GM21528 (cell line): ENCODE measurements at regions not wholly inside any gene's neighbourhood (a gene's known extent, or its start where the extent isn't known, plus 50 kb on each side); places are given as distances from the start of the nearest gene placed in this dataset.

ENCODE experiments used
- ATAC-seq: cut with Tn5 transposase; IDR thresholded peaks from one replicate; pipeline ENCODE4 v1.9.1; 2021; ENCODE audit warnings: mild to moderate bottlenecking, moderate library complexity; ENCODE audit not compliant: unreplicated experiment, low FRiP score

DNA sequence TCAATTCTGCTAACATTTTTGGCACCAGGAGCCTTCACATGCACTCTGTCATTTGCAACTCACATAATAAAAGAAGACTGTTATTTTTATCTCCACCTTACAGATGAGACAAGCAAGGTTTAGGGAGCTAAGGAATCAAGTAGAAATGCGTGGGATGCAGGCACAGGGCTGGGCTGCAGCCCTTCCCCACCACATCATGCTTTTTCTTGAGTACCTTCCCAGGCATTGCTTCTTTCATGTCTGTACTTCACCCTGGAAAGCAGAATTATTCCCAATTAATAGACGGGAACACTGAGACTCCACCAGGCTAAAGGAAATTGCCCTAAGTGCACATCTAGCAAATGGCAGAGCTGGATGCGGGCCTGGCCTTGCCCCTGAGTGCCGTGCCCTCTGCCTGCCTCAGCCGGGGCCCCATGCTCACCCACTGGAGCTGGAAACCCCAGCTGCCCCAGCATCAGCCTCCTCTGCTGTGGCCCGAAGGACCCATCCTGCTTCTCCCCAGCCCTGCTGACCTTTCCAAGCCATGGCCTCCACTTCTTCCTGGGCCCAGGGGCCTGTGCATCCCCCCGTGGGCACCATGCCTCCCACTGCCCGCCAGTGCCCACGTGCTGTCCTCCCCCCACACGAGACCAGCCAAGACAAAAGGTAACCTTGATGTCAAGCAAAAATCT is 257.5 kb downstream of the TOMM20 start:
- no peak for ATAC-seq

DNA sequence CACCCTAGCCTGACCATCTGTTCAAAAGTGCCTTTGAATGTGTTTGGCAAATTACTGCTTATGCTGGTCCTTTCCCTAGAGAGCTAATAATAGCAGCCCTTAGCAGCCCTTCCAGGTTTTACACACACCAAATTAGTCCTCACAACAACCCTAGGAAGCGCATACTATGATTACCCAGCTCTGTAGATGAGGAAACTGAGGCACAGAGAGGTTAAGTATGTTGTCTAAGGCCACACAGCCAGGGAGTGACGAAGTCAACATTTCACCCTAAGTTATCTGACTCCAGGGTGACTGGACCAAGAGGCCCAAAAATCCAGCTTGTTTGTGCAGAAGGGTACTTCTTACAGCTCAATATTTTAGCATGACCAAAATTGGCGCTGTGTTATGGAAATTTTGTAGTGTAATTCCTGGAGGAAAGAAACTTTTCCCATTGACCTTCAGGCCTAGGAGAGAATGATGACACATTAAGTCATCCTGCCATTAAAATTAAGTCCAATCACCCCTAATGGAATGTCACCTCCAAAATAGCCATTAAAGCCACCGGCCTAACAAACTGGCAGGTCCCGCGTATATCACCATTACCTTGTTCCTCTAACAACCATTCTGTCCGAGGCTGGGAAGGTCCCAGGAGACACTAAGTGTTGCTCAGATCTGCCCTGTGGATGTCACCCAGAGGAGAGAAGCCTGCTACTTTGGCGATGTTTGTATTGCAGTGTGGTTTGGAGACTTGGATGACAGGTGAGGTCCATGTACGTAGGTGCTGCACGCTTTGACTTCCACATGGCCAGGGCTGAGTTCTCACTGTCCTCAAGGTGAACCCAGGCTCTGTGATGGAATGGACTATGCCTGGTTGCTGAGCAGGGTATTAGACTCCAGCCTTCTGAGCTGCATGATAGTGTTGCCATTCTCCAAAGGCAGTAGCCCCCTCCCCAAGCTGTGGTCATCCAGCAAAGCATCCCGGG is 258.3 kb downstream of the TOMM20 start:
- ATAC-seq, result no peak

DNA sequence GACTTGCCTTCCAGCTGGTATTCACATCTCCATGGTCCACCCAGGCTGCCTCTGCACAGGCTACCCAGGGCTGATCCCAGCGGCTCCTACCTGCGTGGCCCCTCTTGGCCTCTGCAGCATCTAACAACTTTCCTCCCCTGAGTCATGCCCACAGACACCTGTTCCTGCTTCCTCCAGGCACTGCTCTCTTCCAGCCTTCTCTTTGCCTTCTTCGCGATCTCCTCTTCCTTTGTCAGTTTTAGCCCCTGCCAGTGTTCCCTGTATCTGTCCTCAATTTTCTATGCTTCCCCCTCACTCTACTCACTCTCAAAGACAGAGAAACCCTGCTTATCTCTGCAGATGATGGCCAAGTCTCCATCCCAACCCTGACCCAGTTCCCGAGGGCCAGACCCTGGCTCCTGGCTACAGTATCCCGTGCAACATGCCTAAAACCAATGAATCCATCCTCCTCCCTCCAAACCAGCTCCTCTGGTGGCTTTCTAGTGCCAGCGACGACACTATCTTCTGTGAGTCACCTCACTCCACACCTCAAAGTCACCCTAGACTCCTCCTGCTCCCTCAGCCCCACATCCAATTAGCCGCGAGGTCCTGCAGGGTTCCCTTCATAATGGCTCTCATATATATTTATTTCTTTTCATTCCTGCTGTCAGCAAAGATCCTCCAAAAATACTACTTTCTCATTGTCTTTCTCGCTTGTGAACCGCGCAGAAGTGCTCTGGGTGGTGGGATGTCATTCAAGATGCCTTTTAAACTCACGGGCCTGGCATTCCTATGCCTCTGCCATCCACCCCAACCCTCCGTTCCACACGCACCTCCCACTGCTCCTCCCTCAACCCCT is 259.2 kb downstream of the TOMM20 start:
- ATAC-seq, result no peak

DNA sequence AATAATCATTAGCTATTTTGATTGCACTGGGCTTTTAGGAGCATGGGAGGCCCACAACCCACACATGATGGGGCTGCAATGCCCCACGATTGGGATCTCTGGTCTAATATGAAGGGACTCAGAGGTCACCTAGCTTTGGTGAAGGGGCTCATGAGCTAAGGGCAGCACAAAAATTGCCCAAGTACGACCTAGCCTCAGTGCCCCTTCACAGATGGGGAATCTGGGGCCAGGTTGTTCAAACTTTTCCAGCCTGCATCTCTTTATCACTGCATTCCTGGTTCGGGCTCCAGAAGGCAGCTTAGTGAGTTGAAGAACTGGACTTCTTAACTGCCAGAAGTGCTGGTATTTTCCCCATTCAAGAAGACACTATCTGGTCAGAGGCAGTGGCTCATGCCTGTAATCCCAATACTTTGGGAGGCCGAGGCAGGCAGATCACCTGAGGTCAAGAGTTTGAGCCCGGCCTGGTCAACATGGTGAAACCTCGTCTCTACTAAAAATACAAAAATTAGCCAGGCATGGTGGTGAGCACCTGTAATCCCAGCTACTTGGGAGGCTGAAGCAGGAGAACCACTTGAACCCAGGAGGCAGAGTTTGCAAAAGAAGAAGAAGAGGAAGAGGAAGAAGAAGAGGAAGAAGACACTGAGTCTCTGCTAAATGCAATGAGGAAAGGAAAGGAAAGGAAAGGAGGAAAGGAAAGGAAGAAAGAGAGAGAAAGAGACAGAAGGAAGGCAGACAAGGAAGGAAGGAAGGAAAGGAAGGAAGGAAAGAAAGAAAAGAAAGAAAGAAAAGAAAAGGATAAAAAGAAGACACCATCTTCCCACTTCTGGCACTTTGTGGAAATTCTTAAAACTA is 258.5 kb upstream of the IRF2BP2 start:
- ATAC-seq, result no peak

DNA sequence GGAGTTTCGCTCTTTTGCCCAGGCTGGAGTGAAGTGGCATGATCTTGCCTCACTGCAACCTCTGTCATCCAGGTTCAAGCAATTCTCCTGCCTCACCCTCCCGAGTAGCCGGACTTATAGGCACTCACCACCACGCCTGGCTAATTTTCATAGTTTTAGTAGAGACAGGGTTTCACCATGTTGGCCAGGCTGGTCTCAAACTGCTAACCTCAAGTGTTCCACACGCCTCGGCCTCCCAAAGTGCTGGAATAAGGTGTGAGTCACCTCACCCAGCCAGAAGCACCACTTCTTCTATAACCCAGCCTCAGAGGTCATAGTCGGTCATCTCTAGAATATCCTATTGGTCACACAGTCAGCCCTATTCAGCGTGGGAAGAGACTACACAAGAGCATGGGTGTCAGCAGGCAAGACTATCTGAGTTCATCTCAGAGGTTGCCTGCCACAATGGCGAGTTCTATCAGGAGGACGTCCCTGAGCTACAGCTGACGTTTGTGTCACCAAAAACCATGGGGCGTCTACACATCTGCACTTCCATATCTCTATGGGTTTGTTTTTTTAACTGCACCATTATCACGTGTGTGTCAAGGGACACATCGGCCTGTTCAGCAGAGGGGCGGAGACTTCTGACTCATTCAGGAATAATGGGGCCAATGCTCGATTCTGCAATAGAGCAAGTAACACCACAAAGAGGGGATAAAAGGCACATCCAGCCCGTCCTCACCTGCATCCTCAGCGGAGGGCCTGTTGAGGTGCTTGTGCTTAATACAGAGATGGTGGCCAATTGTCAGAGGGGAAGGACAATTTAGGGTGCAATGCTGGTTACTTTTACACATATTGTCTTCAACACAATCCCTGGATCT is 256.3 kb upstream of the IRF2BP2 start:
- no peak for ATAC-seq

DNA sequence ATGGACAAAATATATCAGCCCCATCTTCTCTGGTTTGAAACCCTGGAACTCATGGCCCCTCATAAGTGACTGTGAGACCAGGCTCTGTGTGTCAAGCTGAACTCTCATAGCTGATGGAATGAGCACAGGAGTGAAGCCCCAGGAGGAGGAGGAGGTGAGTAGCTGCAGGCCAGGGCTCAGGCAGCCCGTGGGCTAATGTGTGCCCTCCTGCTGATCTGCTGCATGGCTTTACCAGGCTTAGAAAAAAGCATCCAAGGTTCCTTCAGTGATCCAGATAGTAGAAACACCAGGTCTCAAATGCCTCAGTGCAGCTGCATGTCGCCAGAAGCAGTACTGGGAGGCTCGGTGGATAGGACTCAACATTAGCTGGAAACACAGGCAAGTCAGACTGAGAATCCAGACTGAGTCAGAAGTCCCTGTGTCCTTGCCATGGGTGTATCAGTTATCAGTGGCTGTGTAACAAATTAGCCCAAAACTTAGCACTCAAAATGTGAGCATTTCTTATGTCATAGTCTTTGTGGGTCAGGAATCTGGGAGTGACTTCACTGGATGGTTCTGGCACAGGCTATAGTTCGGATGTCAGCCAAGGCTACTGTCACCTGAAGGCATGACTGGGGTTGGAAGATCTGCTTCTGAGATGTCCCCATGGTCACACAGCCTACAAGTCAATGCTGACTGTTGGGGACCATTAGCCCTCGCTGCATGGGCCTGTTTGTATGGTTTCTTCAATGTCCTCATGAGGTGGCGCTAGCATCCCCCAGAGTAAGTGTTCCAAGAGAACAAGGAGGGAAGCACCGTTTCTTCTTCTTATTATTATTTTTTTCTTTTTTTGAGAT is 255.4 kb upstream of the IRF2BP2 start:
- no peak for ATAC-seq

DNA sequence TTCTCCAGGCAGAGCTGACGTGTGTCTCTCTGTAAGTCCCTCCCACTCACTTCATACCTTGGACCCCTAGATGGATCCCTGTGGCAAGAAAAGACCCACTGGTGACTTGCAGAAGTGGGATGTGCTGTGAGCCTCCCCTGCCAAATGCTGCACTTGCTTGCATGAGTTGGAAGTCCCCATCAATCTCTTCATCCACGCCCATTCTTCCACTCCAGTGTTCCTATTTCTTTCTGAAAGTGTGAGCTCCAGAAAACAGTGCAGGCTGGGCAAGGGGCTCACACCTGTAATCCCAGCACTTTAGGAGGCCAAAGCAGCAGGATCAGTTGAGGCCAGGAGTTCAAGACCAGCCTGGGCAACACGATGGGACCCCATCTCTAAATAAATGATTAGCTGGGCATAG is 254.1 kb upstream of the IRF2BP2 start:
- ATAC-seq, result no peak

DNA sequence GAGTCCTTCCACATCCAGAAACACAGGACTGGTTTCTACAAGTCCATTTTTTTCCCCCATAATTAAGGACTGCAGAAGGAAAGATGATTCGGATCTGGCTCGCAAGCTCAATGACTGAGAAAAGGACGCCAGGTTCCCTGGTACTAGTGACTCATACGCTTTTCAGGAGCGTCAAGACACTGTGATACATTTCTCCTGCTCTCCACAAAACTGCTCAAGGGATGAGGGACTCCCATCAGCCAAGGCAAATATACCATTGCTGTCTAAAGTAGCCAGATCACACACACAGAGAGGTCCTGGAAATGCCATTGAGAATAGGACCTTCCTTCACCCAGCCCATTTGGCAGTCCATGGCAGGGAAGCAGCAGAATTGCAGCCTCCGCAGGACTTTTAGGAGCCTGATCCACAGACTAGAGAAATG is 253.6 kb upstream of the IRF2BP2 start:
- no peak for ATAC-seq

DNA sequence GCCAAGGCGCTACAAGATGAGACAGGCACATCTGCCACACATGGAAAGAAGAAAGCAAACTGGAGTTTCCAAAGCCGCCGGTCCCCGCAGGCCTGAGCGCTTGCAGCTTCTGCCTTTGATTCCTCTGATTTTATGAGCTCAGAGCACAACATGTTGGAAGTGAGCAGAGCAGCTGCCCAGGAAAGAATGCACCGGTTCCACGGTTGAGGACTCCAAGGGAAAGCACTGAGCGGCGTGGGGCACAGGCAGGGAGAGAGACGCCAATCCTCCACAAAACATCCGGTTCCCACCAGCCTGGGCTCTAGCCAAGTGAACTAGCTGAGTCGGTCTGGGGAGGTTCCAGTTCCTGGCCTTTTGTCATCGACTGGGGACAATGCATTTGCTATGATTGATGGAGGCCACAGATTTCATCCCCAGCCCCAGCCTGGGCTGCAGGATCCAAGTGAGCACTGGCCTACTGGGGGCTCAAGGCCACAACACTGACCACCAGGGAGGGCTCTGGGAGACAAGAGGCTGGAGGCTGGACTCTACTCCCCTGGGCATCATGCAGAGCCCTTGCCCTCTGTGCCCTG is 253.1 kb upstream of the IRF2BP2 start:
- no peak for ATAC-seq

DNA sequence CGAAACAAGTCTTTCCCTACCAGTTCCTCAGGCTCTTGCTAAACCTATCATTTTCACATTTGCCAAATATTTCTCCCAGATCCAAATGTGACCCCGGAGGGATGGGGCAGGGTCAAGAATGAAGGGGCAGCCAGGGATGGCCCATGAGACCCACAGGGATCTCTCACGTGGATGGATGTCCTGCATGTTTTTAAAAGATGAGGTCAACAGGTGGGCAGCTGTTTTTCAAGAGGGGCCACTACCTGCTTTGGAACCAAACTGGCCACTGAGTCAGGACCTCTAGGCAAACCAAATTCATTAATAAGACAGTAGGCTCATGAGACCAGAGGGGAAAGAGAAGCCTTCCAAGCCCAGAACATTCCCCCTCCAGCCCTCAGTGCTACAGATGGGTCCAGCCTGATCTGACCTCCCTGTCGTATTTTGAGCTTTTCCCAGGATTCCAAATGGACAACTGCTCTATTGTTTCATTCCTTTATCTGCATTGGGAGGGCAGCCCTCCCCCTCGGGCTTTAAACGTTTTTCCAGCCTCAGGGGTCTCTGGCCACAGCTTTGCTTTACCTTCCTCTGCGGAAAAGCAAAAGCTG is 252.5 kb upstream of the IRF2BP2 start:
- ATAC-seq, result no peak

DNA sequence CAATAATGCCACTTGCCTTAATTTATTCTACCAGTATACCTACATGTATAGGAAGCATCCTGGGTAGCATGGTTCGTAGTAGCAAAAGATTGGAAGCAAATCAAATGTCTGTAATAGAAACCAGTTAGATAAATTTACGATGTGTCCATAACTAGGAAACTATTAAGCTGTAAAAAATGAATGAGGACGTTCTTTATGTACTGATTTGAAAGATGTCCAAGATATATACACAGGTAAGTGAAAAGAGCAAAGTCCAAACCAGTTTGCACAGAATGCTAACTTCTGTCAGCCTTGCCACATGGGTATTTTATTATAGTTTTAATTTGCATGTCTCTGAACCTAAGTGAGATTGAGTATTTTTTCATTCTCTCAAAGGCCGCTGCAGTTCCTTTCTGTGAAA is 251.8 kb upstream of the IRF2BP2 start:
- no peak for ATAC-seq

DNA sequence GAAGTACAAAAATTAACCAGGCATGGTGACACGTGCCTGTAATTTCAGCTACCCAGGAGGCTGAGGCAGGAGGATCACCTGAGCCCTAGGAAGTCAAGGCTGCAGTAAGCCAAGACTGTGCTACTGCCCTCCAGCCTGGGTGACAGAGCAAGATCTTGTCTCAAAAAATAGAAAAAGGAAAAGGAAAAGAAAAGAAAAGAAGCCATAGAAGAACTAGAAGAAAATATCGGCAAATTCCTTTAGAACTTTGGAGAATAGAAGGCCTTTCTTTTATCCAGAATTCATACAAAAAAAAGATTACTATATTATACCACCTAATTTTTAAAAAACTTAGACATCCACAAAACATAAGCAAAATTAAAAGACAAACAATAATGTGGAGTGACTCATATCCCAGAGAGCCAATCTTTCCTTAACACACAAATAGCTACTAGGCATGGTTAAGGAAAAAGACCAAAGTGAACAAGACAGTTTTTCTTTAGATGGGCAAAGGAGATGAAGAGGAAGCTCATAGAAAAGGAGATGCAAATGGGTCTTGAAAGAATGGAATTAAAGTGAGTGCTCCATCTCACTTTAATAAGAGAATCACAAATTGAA is 251.1 kb upstream of the IRF2BP2 start:
- ATAC-seq, result no peak

DNA sequence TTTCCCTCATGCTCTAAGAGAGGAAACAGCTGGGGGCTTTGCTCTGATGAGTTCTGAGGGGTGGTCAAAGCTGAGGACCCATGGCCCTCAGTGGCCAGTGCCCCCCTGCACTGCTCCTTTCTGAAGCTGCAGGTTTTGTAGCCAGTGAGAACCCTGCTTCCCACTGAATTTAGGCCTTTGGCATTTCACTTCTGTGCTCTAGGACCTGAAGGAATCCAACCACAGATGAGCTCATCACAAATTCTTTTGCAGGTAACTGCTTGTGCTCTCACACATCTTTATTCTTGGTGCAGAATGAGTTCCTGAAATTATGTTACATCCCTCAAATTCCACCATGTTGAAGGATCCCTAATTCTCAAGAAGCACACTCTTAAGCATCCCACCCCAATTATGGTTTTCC is 248.7 kb upstream of the IRF2BP2 start:
- no peak for ATAC-seq

DNA sequence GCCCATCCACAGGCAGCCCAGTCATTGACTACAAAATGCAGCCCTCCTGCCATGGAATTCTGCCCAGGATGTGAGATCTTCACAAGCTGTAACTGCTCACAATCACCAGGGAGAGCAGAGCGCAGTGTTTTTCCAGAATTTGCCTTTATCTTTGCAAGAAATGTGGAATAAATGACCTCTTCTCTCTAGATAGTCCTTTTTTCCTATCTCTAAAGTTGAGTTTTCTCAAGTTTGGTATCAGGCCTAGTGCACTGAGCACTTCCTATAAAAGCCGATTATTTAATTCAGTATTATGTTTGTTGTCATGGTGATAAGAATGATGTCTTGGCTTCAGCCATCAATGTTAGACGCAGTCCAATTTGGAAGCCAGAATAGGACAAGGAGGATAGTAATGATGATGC is 246.9 kb upstream of the IRF2BP2 start:
- no peak for ATAC-seq

DNA sequence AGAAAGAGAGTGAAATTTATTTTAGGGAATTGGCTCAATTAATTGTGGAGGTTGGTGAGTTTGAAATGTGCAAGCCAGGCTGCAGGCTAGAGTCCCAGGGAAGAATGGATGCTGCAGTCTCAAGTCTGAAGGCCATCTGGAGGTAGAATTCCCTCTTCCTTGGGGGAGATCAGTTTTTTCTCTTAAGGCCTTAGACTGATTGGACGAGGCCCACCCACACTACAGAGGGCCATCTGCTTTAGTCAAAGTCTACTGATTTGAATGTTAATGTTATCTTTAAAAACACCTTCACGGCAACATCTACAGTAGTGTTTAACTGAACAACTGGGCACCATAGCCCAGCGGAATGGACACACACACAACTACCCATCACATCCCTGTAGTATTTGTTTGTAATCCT is 245.9 kb upstream of the IRF2BP2 start:
- ATAC-seq, result no peak

DNA sequence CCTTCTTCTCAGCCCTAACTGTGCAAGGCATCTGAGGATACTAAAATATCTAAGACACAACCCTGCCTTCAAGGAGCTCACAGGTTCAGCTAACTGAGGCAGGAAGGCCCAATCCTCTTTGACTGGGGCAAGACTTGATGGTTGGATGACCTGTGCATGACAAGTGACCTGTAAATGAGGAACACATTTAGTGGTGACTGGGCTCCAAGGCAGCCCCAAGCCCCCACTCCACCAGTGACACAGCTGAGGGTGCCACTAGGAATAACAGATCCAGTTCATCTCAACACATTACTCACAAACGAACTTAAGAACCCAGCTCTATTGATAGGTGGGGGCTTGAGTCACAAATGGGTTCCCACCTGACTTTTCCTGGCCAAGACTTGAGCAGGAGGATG is 244.7 kb upstream of the IRF2BP2 start:
- ATAC-seq, result no peak

DNA sequence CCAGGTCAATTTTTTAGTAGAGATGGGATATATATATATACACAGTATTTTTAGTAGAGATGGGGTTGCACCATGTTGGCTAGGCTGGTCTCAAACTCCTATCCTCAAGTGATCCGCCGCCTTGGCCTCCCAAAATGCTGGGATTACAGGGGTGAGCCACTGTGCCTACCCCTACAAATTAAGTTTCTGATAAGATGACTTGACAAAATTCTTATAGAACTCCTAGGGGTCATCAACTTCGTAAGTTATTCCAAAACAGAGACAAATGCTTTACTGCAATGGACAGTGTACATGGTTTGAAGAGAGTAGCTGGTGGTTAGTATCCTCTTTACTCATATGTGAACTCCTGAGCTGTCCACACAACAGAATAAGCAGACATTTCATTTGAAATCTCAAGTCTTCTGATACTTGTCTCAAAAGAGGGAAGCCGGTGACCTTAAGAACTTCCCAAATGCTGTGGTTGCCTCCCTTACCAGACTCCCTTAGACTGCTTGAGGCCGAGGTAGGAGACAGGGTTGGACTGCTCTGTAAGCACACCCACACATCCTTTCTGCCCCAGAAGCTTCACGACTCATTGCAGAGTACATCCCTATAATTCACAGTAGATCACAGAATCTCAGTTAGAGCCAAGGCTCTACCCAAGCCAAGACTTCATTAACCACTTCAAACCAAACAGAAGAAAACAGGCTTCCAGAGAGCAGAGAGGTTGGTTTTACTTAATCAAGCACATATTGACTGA is 244.1 kb upstream of the IRF2BP2 start:
- ATAC-seq, result no peak
